GM12878 (cell line): ENCODE measurements at regions not wholly inside any gene's neighbourhood (a gene's known extent, or its start where the extent isn't known, plus 50 kb on each side); places are given as distances from the start of the nearest gene placed in this dataset.

Source experiments
- HDAC6 ChIP-seq: fragments of 200-600 bp; sonication (generic); IDR thresholded peaks from one replicate; pipeline ENCODE4 v1.8.0; 2017; ENCODE audit warnings: antibody characterized with exemption; ENCODE audit not compliant: unreplicated experiment
- HDGF ChIP-seq: fragments of 450-650 bp; IDR thresholded peaks from 2 replicates; pipeline ENCODE4 v1.6.1; 2016; ENCODE audit warnings: antibody characterized with exemption
- POLR2AphosphoS2 ChIP-seq: IDR thresholded peaks from 2 replicates; pipeline ENCODE4 v1.6.1; 2011; ENCODE audit warnings: low read depth, mild to moderate bottlenecking, low read length, improper control_type of control experiment, moderate library complexity
- RAD21 ChIP-seq: IDR thresholded peaks from 2 replicates; pipeline ENCODE4 v1.6.1; 2011; ENCODE audit warnings: mild to moderate bottlenecking, low read depth, low read length, moderate library complexity; ENCODE audit not compliant: insufficient read depth
- REST ChIP-seq: IDR thresholded peaks from 2 replicates; pipeline ENCODE4 v1.6.1; 2012; ENCODE audit warnings: mild to moderate bottlenecking, low read depth, low read length
- TF ChIP-seq, protein P1 (sequence below), 3 experiments: IDR thresholded peaks in 2 of 3; conservative IDR thresholded peaks in 1 of 3; 2 replicates each; pipeline ENCODE4 v1.5.1; 2011; ENCODE audit warnings: low read depth in 3 of 3, low read length in 3 of 3, mild to moderate bottlenecking in 3 of 3, control low read depth in 2 of 3, moderate library complexity in 2 of 3, inconsistent platforms in 1 of 3, mixed read lengths in 1 of 3; ENCODE audit not compliant: control insufficient read depth in 2 of 3, insufficient read depth in 1 of 3; ENCODE audit errors: extremely low read depth in 1 of 3

GRCh38 chr1:60913039-60913438, 169.3 kb upstream of the NFIA start:
- TF ChIP-seq REST (no peak), POLR2AphosphoS2 (no peak), RAD21 (no peak), HDAC6 (no peak), HDGF (no peak)
- TF ChIP-seq, protein P1, sequence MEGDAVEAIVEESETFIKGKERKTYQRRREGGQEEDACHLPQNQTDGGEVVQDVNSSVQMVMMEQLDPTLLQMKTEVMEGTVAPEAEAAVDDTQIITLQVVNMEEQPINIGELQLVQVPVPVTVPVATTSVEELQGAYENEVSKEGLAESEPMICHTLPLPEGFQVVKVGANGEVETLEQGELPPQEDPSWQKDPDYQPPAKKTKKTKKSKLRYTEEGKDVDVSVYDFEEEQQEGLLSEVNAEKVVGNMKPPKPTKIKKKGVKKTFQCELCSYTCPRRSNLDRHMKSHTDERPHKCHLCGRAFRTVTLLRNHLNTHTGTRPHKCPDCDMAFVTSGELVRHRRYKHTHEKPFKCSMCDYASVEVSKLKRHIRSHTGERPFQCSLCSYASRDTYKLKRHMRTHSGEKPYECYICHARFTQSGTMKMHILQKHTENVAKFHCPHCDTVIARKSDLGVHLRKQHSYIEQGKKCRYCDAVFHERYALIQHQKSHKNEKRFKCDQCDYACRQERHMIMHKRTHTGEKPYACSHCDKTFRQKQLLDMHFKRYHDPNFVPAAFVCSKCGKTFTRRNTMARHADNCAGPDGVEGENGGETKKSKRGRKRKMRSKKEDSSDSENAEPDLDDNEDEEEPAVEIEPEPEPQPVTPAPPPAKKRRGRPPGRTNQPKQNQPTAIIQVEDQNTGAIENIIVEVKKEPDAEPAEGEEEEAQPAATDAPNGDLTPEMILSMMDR (IDR thresholded peaks at IDR 0.05 in 2 of 3, conservative IDR thresholded peaks at IDR 0.05 in 1 of 3; ENCODE audit: control insufficient read depth in 2 of 3, extremely low read depth in 1 of 3, insufficient read depth in 1 of 3, low read depth in 3 of 3, low read length in 3 of 3), result no peak
